HepG2 (cell line): ENCODE measurements at regions not wholly inside any gene's neighbourhood (a gene's known extent, or its start where the extent isn't known, plus 50 kb on each side); places are given as distances from the start of the nearest gene placed in this dataset.

Experiments used
- ATAC-seq: fragments of 200-7000 bp; cut with Tn5 transposase; 3 replicates; pipeline ENCODE4 v1.9.1; 2020; ENCODE audit warnings: mild to moderate bottlenecking, moderate library complexity
- BruUV-seq: library from RNA; stranded (reverse); fragments of 400-500 nt; replicated peaks from 2 replicates; lab custom pipeline; 2021; lab: Mats Ljungman, UMichigan
- CTCF ChIA-PET: fragments of 300-600 bp; formaldehyde crosslinking; extraction: SDS; loops from one replicate; lab custom pipeline; 2021; ENCODE audit warnings: low total read pairs, inconsistent platforms, low intra/inter-chr PET ratio; lab: Yijun Ruan, JAX
- POLR2A ChIA-PET: fragments of 350-600 bp; sonication (Branson Sonifier 250); formaldehyde crosslinking; loops from one replicate; lab custom pipeline; 2020; ENCODE audit warnings: antibody characterized with exemption, inconsistent platforms; lab: Yijun Ruan, JAX
- DNase-seq: peaks from one replicate; pipeline ENCODE4 v3.0.0-alpha.2; 2015; ENCODE audit warnings: low spot score
- FAIRE-seq: peaks from 3 replicates; lab custom pipeline; 2011; peaks lifted over from hg19 to GRCh38; lab: Jason Lieb, UNC
- H2AFZ ChIP-seq: one replicate; pipeline ENCODE4 v1.6.1; 2011; ENCODE audit warnings: low read length, inconsistent platforms
- H3K27ac ChIP-seq: fragments of 300-600 bp; 3 replicates; pipeline ENCODE4 v1.8.0; 2011; ENCODE audit warnings: mixed run types, mild to moderate bottlenecking, mixed read lengths, low read length, inconsistent platforms; ENCODE audit not compliant: insufficient read depth; ENCODE audit errors: extremely low read length
- H3K27me3 ChIP-seq, 2 experiments: fragments of 200-600 bp in 1 of 2; 2 replicates in 1 of 2; 3 replicates in 1 of 2; pipeline versions ENCODE4 v1.6.0 to v1.8.0; 2011; ENCODE audit warnings: low read length in 2 of 2, mild to moderate bottlenecking in 2 of 2, moderate library complexity in 2 of 2, inconsistent platforms in 1 of 2; ENCODE audit not compliant: insufficient read depth in 2 of 2, control insufficient read depth in 1 of 2
- H3K36me3 ChIP-seq, 2 experiments: fragments of 200-600 bp in 1 of 2; replicated peaks in 1 of 2; 2 replicates in 1 of 2; 3 replicates in 1 of 2; pipeline versions ENCODE4 v1.5.1 to v1.8.0; 2011; ENCODE audit warnings: low read length in 2 of 2, inconsistent platforms in 1 of 2; ENCODE audit not compliant: insufficient read depth in 2 of 2, control insufficient read depth in 1 of 2
- H3K4me1 ChIP-seq: 2 replicates; pipeline ENCODE4 v1.5.1; 2012; ENCODE audit warnings: low read length, inconsistent platforms; ENCODE audit not compliant: insufficient read depth
- H3K4me2 ChIP-seq: 2 replicates; pipeline ENCODE4 v1.6.0; 2011; ENCODE audit warnings: low read depth, low read length, inconsistent platforms
- H3K4me3 ChIP-seq, 3 experiments: fragments of 200-600 bp in 1 of 3; sonication (generic), shearing (Covaris generic) in 1 of 3; replicated peaks in 1 of 3; 2 replicates each; pipeline ENCODE4 v1.5.1; 2011 to 2016; ENCODE audit warnings: low read length in 3 of 3, inconsistent platforms in 2 of 3, low read depth in 2 of 3, mild to moderate bottlenecking in 2 of 3, control low read depth in 1 of 3, mixed read lengths in 1 of 3; ENCODE audit not compliant: insufficient read depth in 1 of 3
- H3K79me2 ChIP-seq: one replicate; pipeline ENCODE4 v1.6.1; 2011; ENCODE audit warnings: low read length, inconsistent platforms; ENCODE audit not compliant: insufficient read depth
- H3K9ac ChIP-seq: 2 replicates; pipeline ENCODE4 v1.6.0; 2011; ENCODE audit warnings: mild to moderate bottlenecking, low read depth, low read length, inconsistent platforms; ENCODE audit not compliant: insufficient read depth
- H3K9me3 ChIP-seq: 2 replicates; pipeline ENCODE4 v1.5.1; 2012; ENCODE audit warnings: mild to moderate bottlenecking, low read length
- H4K20me1 ChIP-seq: 2 replicates; pipeline ENCODE4 v1.6.0; 2011; ENCODE audit warnings: inconsistent platforms, mild to moderate bottlenecking, low read length, moderate library complexity; ENCODE audit not compliant: insufficient read depth
- CENPX ChIP-seq: sonication (generic); formaldehyde crosslinking; IDR thresholded peaks from 2 replicates; pipeline ENCODE4 v1.9.0; 2021; ENCODE audit warnings: mild to moderate bottlenecking, missing genetic modification reagents, moderate library complexity
- E2F2 ChIP-seq: sonication (generic); formaldehyde crosslinking; IDR thresholded peaks from 2 replicates; pipeline ENCODE4 v1.4.0; 2020; ENCODE audit warnings: missing genetic modification reagents, borderline replicate concordance
- MAFF ChIP-seq: IDR thresholded peaks from 2 replicates; pipeline ENCODE4 v1.6.1; 2011; ENCODE audit warnings: low read depth, low read length, improper control_type of control experiment
- MAFK ChIP-seq, 2 experiments: IDR thresholded peaks in 1 of 2; conservative IDR thresholded peaks in 1 of 2; 2 replicates each; pipeline ENCODE4 v1.6.1; 2011; ENCODE audit warnings: improper control_type of control experiment in 2 of 2, low read length in 2 of 2
- SRY ChIP-seq: sonication (generic); formaldehyde crosslinking; IDR thresholded peaks from 2 replicates; pipeline ENCODE4 v1.8.0; 2022; ENCODE audit warnings: mild to moderate bottlenecking, missing genetic modification reagents
- ZNF432 ChIP-seq: sonication (generic); formaldehyde crosslinking; IDR thresholded peaks from 2 replicates; pipeline ENCODE4 v1.5.0; 2020; ENCODE audit warnings: missing genetic modification reagents, mild to moderate bottlenecking, borderline replicate concordance
- ZNF501 ChIP-seq: sonication (generic); formaldehyde crosslinking; IDR thresholded peaks from 2 replicates; pipeline ENCODE4 v1.5.1; 2020; ENCODE audit warnings: mild to moderate bottlenecking, moderate library complexity, missing genetic modification reagents
- WGBS: methylation state at CpG from one replicate; pipeline ENCODE4 v1.1.6; 2017; ENCODE audit warnings: low lambda C conversion rate; 5-methylcytosine and 5-hydroxymethylcytosine counted together
- in situ Hi-C: cut with HindIII; loops from 2 replicates; pipeline ENCODE4 v1.10.0; 2017; ENCODE audit warnings: low pct_unique_long_range_greater_than_20kb; ENCODE audit not compliant: extremely low pct_ligation_motif_present
- intact Hi-C: fragments of 100-400 bp; cut with micrococcal nuclease; formaldehyde crosslinking; loops from one replicate; pipeline ENCODE4 v1.10.0; 2022; ENCODE audit not compliant: unreplicated experiment

DNA sequence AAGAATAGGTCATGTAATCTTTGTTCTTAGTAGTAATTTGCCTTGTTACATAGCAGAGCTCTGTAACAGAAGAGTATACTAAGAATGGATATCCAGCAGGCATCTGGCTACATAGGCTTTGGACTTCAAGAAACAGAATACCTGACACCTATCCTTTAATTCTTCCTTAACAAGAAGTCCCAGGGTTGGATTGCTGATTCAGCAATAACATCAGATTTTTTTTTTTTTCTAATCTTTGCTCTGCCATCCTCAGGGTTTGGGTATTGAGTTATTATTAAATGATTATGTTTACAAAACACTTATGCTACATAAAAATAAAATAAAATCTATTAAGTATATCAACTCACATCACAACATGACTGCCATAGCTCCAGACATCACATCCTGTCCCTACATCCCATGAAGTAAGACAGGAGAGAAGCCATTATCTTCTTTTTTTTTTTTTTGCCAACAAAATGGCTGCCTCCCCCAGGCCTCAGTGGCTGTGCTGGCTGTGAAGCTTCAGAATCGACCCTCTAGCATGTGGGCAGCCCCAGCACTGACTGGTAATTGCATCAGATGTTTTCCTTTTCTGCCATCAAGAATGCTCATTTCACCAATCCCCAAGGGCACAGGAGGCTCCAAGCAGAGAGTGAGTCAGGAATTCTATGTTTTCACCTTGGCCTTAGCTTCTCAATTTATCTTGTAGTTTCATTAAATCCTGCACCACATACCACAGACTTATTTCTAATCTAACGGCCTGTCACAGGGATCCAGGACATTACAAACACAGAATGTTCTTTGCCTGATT is 186.2 kb downstream of the DICER1 start:
- CTCF ChIA-PET = no interaction called here
- ATAC-seq = no peak
- no peak for FAIRE-seq
- Histone ChIP-seq H3K9me3 (no peaks in the 10 kb centered on the region), H4K20me1 (no peaks in the 10 kb centered on the region), H3K36me3 (no peaks in the 10 kb centered on the region), H3K79me2 (no peaks in the 10 kb centered on the region), H3K4me1 (no peaks in the 10 kb centered on the region), H3K4me2 (no peak overlapping the region), H3K4me3 (no peak overlapping the region), H3K27me3 (peaks cover 0 to 24% of the 10 kb centered on the region in 2 experiments; a peak in 2 of 5 replicates), H3K27ac (no peak overlapping the region), H3K9ac (no peak overlapping the region), H2AFZ (no peak overlapping the region)
- BruUV-seq = no TSS peak
- no peak for DNase-seq
- 2% methylated on average over 2 of the region's 2 CpGs for WGBS
- in situ Hi-C loops = no loop called here
- intact Hi-C loops = no loop called here
- POLR2A ChIA-PET = no interaction called here
- TF ChIP-seq ZNF432 (CRISPR knock-in tag) (no peak), SRY (CRISPR knock-in tag) (no peak), MAFK (conservative IDR thresholded peaks at IDR 0.05 in 1 of 2, IDR thresholded peaks at IDR 0.05 in 1 of 2; ENCODE audit: low read length in 2 of 2) (peak; percentile 95 to 99), MAFF (peak; percentile 97)

- Histone ChIP-seq H3K36me3 (no peaks in the 10 kb centered on the region), H4K20me1 (no peaks in the 10 kb centered on the region), H3K27ac (no peak overlapping the region), H3K79me2 (no peaks in the 10 kb centered on the region), H3K27me3 (peaks cover 0 to 33% of the 10 kb centered on the region in 2 experiments; a peak in 2 of 5 replicates), H3K4me3 (no peak overlapping the region), H3K9me3 (no peaks in the 10 kb centered on the region), H3K4me2 (no peak overlapping the region), H2AFZ (no peak overlapping the region), H3K9ac (no peak overlapping the region), H3K4me1 (no peaks in the 10 kb centered on the region)
- ChIA-PET CTCF (no interaction called here), POLR2A (no interaction called here)
- TF ChIP-seq E2F2 (no peak), CENPX (CRISPR knock-in tag) (no peak), ZNF501 (CRISPR knock-in tag) (no peak)
- ATAC-seq (no peak), FAIRE-seq (no peak), DNase-seq (no peak)
- intact Hi-C loops = no loop called here
- WGBS = 0% methylated on average over 4 of the region's 4 CpGs
- BruUV-seq = no TSS peak
- in situ Hi-C loops = no loop called here
These were observed 187.6 kb downstream of the DICER1 start for GRCh38 chr14:94969766-94970165.
